NB4 (cell line): ENCODE measurements at regions not wholly inside any gene's neighbourhood (a gene's known extent, or its start where the extent isn't known, plus 50 kb on each side); places are given as distances from the start of the nearest gene placed in this dataset.

ENCODE experiments used
- CTCF ChIP-seq: IDR thresholded peaks from one replicate; pipeline ENCODE4 v1.5.1; 2012; ENCODE audit warnings: low read depth, low read length
- POLR2A ChIP-seq: IDR thresholded peaks from 2 replicates; pipeline ENCODE4 v1.6.1; 2011; ENCODE audit warnings: mild to moderate bottlenecking; ENCODE audit not compliant: insufficient read length; ENCODE audit errors: extremely low read depth

- TF ChIP-seq CTCF, result no peak
- no peak for TF ChIP-seq POLR2A
These were observed 602.9 kb downstream of the IPMK start for GRCh38 chr10:57664815-57665214.
